GM23338 (cell line): ENCODE measurements at regions not wholly inside any gene's neighbourhood (a gene's known extent, or its start where the extent isn't known, plus 50 kb on each side); places are given as distances from the start of the nearest gene placed in this dataset.

Experiments used
- CTCF ChIP-seq, 2 experiments: fragments of 200-600 bp in 1 of 2; sonication (generic) in 1 of 2; conservative IDR thresholded peaks; 2 replicates each; pipeline versions ENCODE4 v1.5.1 to v1.6.1; 2016 to 2017; ENCODE audit warnings: antibody characterized with exemption in 2 of 2, low read depth in 2 of 2, mild to moderate bottlenecking in 2 of 2, moderate library complexity in 1 of 2
- EZH2phosphoT487 ChIP-seq: fragments of 200-600 bp; sonication (generic); IDR thresholded peaks from one replicate; pipeline ENCODE4 v1.8.1; 2018; ENCODE audit warnings: antibody characterized with exemption; ENCODE audit not compliant: unreplicated experiment
- POLR2AphosphoS5 ChIP-seq: IDR thresholded peaks from 2 replicates; pipeline ENCODE4 v1.6.1; 2016; ENCODE audit warnings: antibody characterized with exemption, low read depth
- REST ChIP-seq: IDR thresholded peaks from one replicate; pipeline ENCODE4 v1.6.1; 2018; ENCODE audit warnings: antibody characterized with exemption; ENCODE audit not compliant: unreplicated experiment

- TF ChIP-seq POLR2AphosphoS5 (no peak), CTCF (conservative IDR thresholded peaks at IDR 0.05; ENCODE audit: low read depth in 2 of 2) (no peak), REST (no peak), EZH2phosphoT487 (no peak)
Observed at GRCh38 chrX:128543114-128543513, 490.9 kb upstream of the ACTRT1 start.
